B cell (primary cell): ENCODE measurements at regions not wholly inside any gene's neighbourhood (a gene's known extent, or its start where the extent isn't known, plus 50 kb on each side); places are given as distances from the start of the nearest gene placed in this dataset.

Experiments
- CTCF ChIP-seq: fragments of 200-600 bp; IDR thresholded peaks from one replicate; pipeline ENCODE4 v1.8.0; 2022; ENCODE audit warnings: antibody characterized with exemption, mild to moderate bottlenecking
- EZH2 ChIP-seq: IDR thresholded peaks from 2 replicates; pipeline ENCODE4 v1.6.1; 2012; ENCODE audit warnings: borderline replicate concordance, low read depth, mild to moderate bottlenecking, moderate library complexity, low read length; ENCODE audit not compliant: insufficient read depth, poor library complexity, severe bottlenecking

- TF ChIP-seq EZH2 = no peak
- TF ChIP-seq CTCF = no peak
These were observed 259.1 kb downstream of the CLIC5 start for GRCh38 chr6:45756606-45757005.
